ENCODE measurements at regions not wholly inside any gene's neighbourhood (a gene's known extent, or its start where the extent isn't known, plus 50 kb on each side); places are given as distances from the start of the nearest gene placed in this dataset.

DNA sequence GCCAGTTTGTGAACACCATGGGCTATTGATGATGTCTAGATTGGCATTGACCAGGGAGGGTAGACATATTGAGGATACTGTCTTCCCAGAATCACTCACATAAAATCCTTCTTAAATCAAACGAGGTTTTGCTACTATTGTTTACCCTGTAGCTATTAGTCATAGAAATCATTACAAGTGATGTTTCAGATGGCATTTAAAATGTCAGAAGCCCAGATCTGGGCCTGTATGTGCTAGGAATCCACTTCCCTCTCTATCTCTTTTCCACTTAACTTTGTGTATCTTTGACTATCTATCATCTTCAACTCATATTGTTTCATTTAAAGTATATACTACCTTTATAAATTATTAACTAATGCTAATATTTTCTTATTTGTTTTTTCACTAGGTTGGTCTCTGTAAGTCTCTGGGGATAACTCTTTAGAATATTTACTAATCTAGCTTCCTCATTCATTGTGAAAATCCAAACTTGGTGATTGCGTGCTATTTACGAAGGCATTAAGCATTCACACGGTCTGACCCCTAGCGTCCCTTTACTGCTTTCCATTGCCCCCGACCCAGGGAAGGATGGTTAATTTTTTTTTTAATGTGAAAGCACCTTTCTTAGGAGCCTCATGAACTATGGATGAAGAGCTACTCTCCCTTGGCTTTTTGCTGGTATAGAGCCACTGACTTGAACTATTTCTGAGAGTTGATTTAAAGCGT, 281.8 kb downstream of the GPATCH2 start:
- Histone ChIP-seq H3K9ac (ENCODE audit: low read length in 5 of 5) (no peak overlapping the region), H3K4me1 (ENCODE audit: control insufficient read depth in 5 of 5, insufficient read depth in 5 of 5, low read length in 5 of 5) (no peaks in the 10 kb centered on the region), H3K9me3 (ENCODE audit: control insufficient read depth in 5 of 5, low read length in 5 of 5) (no peaks in the 10 kb centered on the region), H3K36me3 (ENCODE audit: control insufficient read depth in 5 of 5, insufficient read depth in 5 of 5, low read length in 5 of 5) (no peaks in the 10 kb centered on the region), H3K27ac (ENCODE audit: low read depth, low read length) (no peak overlapping the region), H3K27me3 (ENCODE audit: control insufficient read depth in 5 of 5, insufficient read depth in 4 of 5, low read length in 5 of 5) (no peaks in the 10 kb centered on the region), H3K4me3 (ENCODE audit: low read depth in 1 of 5, low read length in 5 of 5) (no peak overlapping the region)

DNA sequence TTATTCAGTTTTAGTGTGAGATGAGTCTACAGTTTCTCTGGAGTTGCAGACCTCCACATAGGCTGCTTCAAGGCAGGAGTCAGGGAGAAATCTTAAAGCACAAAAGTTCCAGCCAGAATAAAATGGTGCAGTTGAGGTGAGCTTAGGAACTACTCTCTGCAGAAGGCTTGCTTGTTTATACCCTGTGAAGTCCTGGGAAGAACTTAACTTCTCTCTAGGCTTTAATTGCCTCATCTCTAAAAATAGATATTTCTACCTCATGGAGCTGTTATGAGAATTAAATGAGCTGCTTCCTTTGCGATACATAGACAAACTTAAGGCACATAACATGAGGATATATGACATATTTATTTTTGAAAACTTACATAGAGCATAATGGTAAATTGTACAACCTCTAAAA, 286.2 kb downstream of the GPATCH2 start:
- Histone ChIP-seq H3K4me1 (ENCODE audit: control insufficient read depth in 5 of 5, insufficient read depth in 5 of 5, low read length in 5 of 5) (no peaks in the 10 kb centered on the region), H3K36me3 (ENCODE audit: control insufficient read depth in 5 of 5, insufficient read depth in 5 of 5, low read length in 5 of 5) (no peaks in the 10 kb centered on the region), H3K27ac (ENCODE audit: low read depth, low read length) (no peak overlapping the region), H3K4me3 (ENCODE audit: low read depth in 1 of 5, low read length in 5 of 5) (no peak overlapping the region), H3K27me3 (ENCODE audit: control insufficient read depth in 5 of 5, insufficient read depth in 4 of 5, low read length in 5 of 5) (peaks cover 0 to 3% (median 0%) of the 10 kb centered on the region in 5 donors), H3K9ac (ENCODE audit: low read length in 5 of 5) (no peak overlapping the region), H3K9me3 (ENCODE audit: control insufficient read depth in 5 of 5, low read length in 5 of 5) (no peaks in the 10 kb centered on the region)

DNA sequence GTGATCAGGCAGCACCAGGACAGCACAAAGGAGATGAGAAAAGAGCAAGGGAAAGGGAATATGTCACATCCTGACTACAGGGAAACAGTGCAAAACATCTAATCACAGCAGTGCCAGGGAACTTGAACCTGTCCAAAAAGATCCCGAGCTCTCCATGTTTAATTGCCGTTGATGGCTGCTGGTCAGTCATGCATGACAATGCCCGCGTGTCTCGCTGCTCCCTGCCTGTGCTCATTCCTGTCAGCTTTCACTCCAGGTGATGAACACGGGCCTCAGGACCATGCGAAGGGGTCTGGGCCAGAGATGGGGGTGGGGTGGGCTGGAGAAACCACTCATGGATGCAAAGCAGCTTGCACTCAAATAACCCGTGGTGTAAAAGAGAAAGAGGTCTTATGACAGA, 287.0 kb downstream of the GPATCH2 start:
- Histone ChIP-seq H3K9me3 (ENCODE audit: control insufficient read depth in 5 of 5, low read length in 5 of 5) (no peaks in the 10 kb centered on the region), H3K4me1 (ENCODE audit: control insufficient read depth in 5 of 5, insufficient read depth in 5 of 5, low read length in 5 of 5) (no peaks in the 10 kb centered on the region), H3K27ac (ENCODE audit: low read depth, low read length) (no peak overlapping the region), H3K9ac (ENCODE audit: low read length in 5 of 5) (no peak overlapping the region), H3K36me3 (ENCODE audit: control insufficient read depth in 5 of 5, insufficient read depth in 5 of 5, low read length in 5 of 5) (no peaks in the 10 kb centered on the region), H3K27me3 (ENCODE audit: control insufficient read depth in 5 of 5, insufficient read depth in 4 of 5, low read length in 5 of 5) (peaks cover 0 to 3% (median 0%) of the 10 kb centered on the region in 5 donors), H3K4me3 (ENCODE audit: low read depth in 1 of 5, low read length in 5 of 5) (no peak overlapping the region)

DNA sequence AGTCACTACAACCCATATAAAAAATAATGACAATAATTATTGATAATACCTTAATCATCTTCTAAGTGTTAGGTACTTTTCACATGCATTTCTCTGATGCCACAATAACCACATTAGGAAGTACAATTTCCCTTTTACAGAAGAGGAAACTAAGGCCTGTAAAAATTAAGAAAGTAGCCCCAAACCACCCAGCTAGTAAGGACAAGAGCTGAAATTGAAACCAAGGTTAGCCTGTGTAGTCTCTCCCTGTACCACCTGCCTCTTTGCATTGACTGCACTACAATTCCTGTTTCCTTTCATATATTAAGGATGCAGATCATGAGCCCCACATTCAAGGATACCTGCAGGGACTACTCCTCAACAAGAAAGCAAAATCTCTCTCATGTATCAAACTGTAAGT, 288.8 kb downstream of the GPATCH2 start:
- H3K27me3 ChIP-seq (ENCODE audit: control insufficient read depth in 5 of 5, insufficient read depth in 4 of 5, low read length in 5 of 5), result peaks cover 0 to 3% (median 0%) of the 10 kb centered on the region in 5 donors
- H3K4me3 ChIP-seq (ENCODE audit: low read depth in 1 of 5, low read length in 5 of 5), result no peak overlapping the region
- H3K4me1 ChIP-seq (ENCODE audit: control insufficient read depth in 5 of 5, insufficient read depth in 5 of 5, low read length in 5 of 5), result no peaks in the 10 kb centered on the region
- H3K36me3 ChIP-seq (ENCODE audit: control insufficient read depth in 5 of 5, insufficient read depth in 5 of 5, low read length in 5 of 5), result no peaks in the 10 kb centered on the region
- no peaks in the 10 kb centered on the region for H3K9me3 ChIP-seq (ENCODE audit: control insufficient read depth in 5 of 5, low read length in 5 of 5)
- no peak overlapping the region for H3K27ac ChIP-seq (ENCODE audit: low read depth, low read length)
- H3K9ac ChIP-seq (ENCODE audit: low read length in 5 of 5), result no peak overlapping the region

DNA sequence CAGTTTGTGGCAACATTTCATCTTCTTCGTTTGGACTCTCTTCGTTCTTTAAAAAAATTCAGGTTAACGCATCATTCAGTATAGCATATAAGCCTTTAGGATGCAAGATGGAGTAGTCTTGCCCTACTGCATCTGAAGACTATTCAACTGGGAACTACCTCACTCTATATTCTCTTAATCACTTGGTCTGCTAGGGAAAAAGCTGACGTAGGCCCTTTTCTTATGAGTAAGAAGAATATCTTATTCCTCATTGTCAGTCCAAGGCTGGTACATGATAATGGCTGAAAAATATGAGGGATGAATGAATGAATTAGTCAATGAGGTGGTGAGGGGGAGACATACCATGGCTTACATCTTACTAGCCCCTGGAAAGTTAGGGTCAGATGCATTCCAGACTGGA, 294.2 kb downstream of the GPATCH2 start:
- Histone ChIP-seq H3K4me1 (ENCODE audit: control insufficient read depth in 5 of 5, insufficient read depth in 5 of 5, low read length in 5 of 5) (peaks cover 0 to 19% (median 2%) of the 10 kb centered on the region in 5 donors), H3K4me3 (ENCODE audit: low read depth in 1 of 5, low read length in 5 of 5) (no peak overlapping the region), H3K36me3 (ENCODE audit: control insufficient read depth in 5 of 5, insufficient read depth in 5 of 5, low read length in 5 of 5) (no peaks in the 10 kb centered on the region)

DNA sequence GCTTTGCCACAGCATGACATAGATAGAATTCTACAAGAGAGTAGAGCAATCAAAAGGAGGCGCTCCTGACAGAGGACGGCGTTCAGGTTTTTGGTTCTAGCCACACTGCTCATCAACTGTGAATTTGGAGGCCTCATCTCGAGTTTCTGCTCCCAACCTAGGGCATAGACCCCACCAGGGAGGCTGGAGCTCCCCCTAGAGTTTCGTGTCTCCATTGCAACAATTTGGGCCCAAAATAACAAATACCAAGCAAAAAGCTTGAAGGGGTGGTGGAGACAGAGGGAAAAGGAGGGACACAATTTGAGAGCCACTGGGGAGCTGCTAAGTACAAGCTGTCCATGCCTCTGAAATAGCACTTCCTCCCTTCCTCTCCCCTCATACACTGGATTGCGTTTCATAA, 297.0 kb downstream of the GPATCH2 start:
- peaks cover 0 to 21% (median 6%) of the 10 kb centered on the region in 5 donors for H3K4me1 ChIP-seq (ENCODE audit: control insufficient read depth in 5 of 5, insufficient read depth in 5 of 5, low read length in 5 of 5)
- no peak overlapping the region for H3K9ac ChIP-seq (ENCODE audit: low read length in 5 of 5)
- no peak overlapping the region for H3K27ac ChIP-seq (ENCODE audit: low read depth, low read length)
- no peak overlapping the region for H3K4me3 ChIP-seq (ENCODE audit: low read depth in 1 of 5, low read length in 5 of 5)
- peaks cover 0 to 2% (median 0%) of the 10 kb centered on the region in 5 donors for H3K9me3 ChIP-seq (ENCODE audit: control insufficient read depth in 5 of 5, low read length in 5 of 5)
- no peaks in the 10 kb centered on the region for H3K27me3 ChIP-seq (ENCODE audit: control insufficient read depth in 5 of 5, insufficient read depth in 4 of 5, low read length in 5 of 5)
- H3K36me3 ChIP-seq (ENCODE audit: control insufficient read depth in 5 of 5, insufficient read depth in 5 of 5, low read length in 5 of 5), result no peaks in the 10 kb centered on the region

More for the DNA sequence above, 294.2 kb downstream of the GPATCH2 start:
- Histone ChIP-seq H3K27me3 (ENCODE audit: control insufficient read depth in 5 of 5, insufficient read depth in 4 of 5, low read length in 5 of 5) (no peaks in the 10 kb centered on the region), H3K9me3 (ENCODE audit: control insufficient read depth in 5 of 5, low read length in 5 of 5) (no peaks in the 10 kb centered on the region), H3K9ac (ENCODE audit: low read length in 5 of 5) (no peak overlapping the region), H3K27ac (ENCODE audit: low read depth, low read length) (no peak overlapping the region)

DNA sequence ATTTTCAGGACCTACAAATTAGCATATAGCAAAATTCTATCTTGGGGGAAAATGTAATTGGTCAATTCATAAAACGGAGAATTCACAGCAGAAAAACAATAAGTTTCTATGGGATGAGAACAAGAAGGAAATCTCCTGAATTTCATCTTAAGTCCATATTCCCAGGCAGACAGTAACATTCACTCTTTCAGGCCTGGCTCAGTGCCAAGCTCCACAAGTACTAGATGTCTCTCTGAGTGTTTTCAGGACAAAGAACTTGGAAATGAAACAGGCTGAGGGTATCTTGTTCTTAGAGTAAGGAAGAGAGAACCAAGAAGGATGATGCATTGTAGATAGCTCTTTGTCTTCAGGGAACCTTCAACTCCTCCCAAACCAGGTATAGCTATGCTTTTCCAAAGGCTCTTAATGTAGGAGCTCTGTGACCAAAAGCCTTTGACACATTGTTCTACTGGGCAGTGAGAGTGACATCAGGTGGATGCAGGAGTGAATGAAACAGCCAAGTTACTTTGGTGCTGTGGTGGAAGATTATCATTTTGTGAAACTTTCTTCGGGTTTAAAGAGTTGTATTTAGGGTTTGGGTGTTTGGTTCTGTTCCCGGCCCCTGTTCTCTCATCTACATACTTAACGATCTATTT, 298.3 kb downstream of the GPATCH2 start:
- no peak overlapping the region for H3K27ac ChIP-seq (ENCODE audit: low read depth, low read length)
- no peak overlapping the region for H3K4me3 ChIP-seq (ENCODE audit: low read depth in 1 of 5, low read length in 5 of 5)
- no peaks in the 10 kb centered on the region for H3K27me3 ChIP-seq (ENCODE audit: control insufficient read depth in 5 of 5, insufficient read depth in 4 of 5, low read length in 5 of 5)
- H3K9me3 ChIP-seq (ENCODE audit: control insufficient read depth in 5 of 5, low read length in 5 of 5), result peaks cover 0 to 2% (median 0%) of the 10 kb centered on the region in 5 donors
- H3K4me1 ChIP-seq (ENCODE audit: control insufficient read depth in 5 of 5, insufficient read depth in 5 of 5, low read length in 5 of 5), result peaks cover 0 to 21% (median 6%) of the 10 kb centered on the region in 5 donors
- H3K9ac ChIP-seq (ENCODE audit: low read length in 5 of 5), result no peak overlapping the region
- H3K36me3 ChIP-seq (ENCODE audit: control insufficient read depth in 5 of 5, insufficient read depth in 5 of 5, low read length in 5 of 5), result no peaks in the 10 kb centered on the region

DNA sequence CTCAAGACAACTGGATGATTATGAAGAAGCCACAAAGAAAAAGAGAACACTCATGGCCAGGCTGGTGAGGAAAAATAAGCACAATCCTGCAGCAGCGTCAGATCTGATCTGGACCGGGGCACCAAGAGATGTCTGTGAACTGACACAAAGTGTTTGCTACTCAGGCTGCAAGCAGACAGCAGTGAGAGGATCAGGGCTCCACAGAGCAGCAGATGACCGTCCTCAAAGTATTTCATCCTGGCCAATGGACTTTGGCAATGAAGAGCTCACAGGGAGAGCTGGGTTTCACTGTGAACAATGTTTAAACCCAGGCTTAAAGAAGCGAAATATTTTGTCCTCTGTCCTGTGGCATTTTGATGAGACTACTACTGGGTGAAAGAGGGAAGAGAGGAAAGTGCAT, 299.2 kb downstream of the GPATCH2 start:
- H3K4me1 ChIP-seq (ENCODE audit: control insufficient read depth in 5 of 5, insufficient read depth in 5 of 5, low read length in 5 of 5), result peaks cover 0 to 21% (median 6%) of the 10 kb centered on the region in 5 donors
- no peak overlapping the region for H3K4me3 ChIP-seq (ENCODE audit: low read depth in 1 of 5, low read length in 5 of 5)
- no peak overlapping the region for H3K27ac ChIP-seq (ENCODE audit: low read depth, low read length)
- no peaks in the 10 kb centered on the region for H3K27me3 ChIP-seq (ENCODE audit: control insufficient read depth in 5 of 5, insufficient read depth in 4 of 5, low read length in 5 of 5)
- no peak overlapping the region for H3K9ac ChIP-seq (ENCODE audit: low read length in 5 of 5)
- H3K36me3 ChIP-seq (ENCODE audit: control insufficient read depth in 5 of 5, insufficient read depth in 5 of 5, low read length in 5 of 5), result no peaks in the 10 kb centered on the region
- peaks cover 0 to 2% (median 0%) of the 10 kb centered on the region in 5 donors for H3K9me3 ChIP-seq (ENCODE audit: control insufficient read depth in 5 of 5, low read length in 5 of 5)

DNA sequence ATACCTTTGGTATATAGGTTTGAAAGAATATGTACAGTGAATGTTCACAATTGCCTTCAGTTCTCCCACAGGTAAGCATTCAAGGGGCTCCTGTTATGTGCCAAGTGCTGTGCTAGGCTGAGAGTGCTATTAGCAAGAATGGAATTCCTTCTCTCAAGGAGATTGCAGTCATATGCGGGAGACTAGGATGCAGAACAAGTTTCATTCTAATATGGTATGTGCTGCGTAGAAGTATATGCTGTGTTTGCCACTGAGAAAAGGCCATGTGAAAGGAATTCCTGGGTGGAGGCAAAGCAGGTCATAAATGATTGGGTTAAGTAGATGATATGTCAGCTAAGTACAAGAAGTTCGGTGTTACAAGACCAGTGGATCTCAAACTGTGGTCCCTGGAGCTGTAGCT, 303.0 kb downstream of the GPATCH2 start:
- Histone ChIP-seq H3K9me3 (ENCODE audit: control insufficient read depth in 5 of 5, low read length in 5 of 5) (peaks cover 0 to 2% (median 0%) of the 10 kb centered on the region in 5 donors), H3K27me3 (ENCODE audit: control insufficient read depth in 5 of 5, insufficient read depth in 4 of 5, low read length in 5 of 5) (no peaks in the 10 kb centered on the region), H3K27ac (ENCODE audit: low read depth, low read length) (no peak overlapping the region), H3K9ac (ENCODE audit: low read length in 5 of 5) (no peak overlapping the region), H3K36me3 (ENCODE audit: control insufficient read depth in 5 of 5, insufficient read depth in 5 of 5, low read length in 5 of 5) (no peaks in the 10 kb centered on the region), H3K4me1 (ENCODE audit: control insufficient read depth in 5 of 5, insufficient read depth in 5 of 5, low read length in 5 of 5) (peaks cover 0 to 12% (median 6%) of the 10 kb centered on the region in 5 donors), H3K4me3 (ENCODE audit: low read depth in 1 of 5, low read length in 5 of 5) (no peak overlapping the region)

DNA sequence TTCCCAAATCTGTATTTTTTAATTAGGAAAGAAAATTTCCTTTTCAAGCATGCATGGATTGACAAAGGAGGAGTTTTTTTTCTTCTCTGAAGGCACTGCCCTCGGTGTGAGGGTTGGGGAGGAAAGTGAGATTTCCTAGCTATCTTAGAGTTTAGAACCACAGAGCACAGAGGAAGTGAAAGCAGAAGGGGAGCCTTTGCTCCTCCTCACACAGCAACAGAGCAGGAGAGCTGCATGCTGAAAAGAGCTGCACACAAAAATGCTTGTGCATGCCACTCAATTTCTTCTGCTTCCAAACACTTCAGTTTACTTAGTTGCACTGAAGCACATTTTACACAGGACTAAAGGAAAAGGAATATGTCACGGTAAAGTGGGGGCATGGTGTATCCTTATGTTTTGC, 308.1 kb downstream of the GPATCH2 start:
- no peaks in the 10 kb centered on the region for H3K4me1 ChIP-seq (ENCODE audit: control insufficient read depth in 5 of 5, insufficient read depth in 5 of 5, low read length in 5 of 5)
- no peaks in the 10 kb centered on the region for H3K27me3 ChIP-seq (ENCODE audit: control insufficient read depth in 5 of 5, insufficient read depth in 4 of 5, low read length in 5 of 5)
- no peaks in the 10 kb centered on the region for H3K9me3 ChIP-seq (ENCODE audit: control insufficient read depth in 5 of 5, low read length in 5 of 5)
- no peaks in the 10 kb centered on the region for H3K36me3 ChIP-seq (ENCODE audit: control insufficient read depth in 5 of 5, insufficient read depth in 5 of 5, low read length in 5 of 5)
- no peak overlapping the region for H3K4me3 ChIP-seq (ENCODE audit: low read depth in 1 of 5, low read length in 5 of 5)
- H3K9ac ChIP-seq (ENCODE audit: low read length in 5 of 5), result no peak overlapping the region
- no peak overlapping the region for H3K27ac ChIP-seq (ENCODE audit: low read depth, low read length)
